HepG2 (cell line): ENCODE measurements at regions not wholly inside any gene's neighbourhood (a gene's known extent, or its start where the extent isn't known, plus 50 kb on each side); places are given as distances from the start of the nearest gene placed in this dataset.
"Not testable (repeated sequence)": the region's sequence is repeated elsewhere in the genome, so short reads cannot be mapped to it uniquely, and the experiment has no call there.

Experiments
- ATAC-seq: fragments of 200-7000 bp; cut with Tn5 transposase; 3 replicates; pipeline ENCODE4 v1.9.1; 2020; ENCODE audit warnings: mild to moderate bottlenecking, moderate library complexity
- BruUV-seq: library from RNA; stranded (reverse); fragments of 400-500 nt; replicated peaks from 2 replicates; lab custom pipeline; 2021; lab: Mats Ljungman, UMichigan
- CTCF ChIA-PET: fragments of 300-600 bp; formaldehyde crosslinking; extraction: SDS; loops from one replicate; lab custom pipeline; 2021; ENCODE audit warnings: low total read pairs, inconsistent platforms, low intra/inter-chr PET ratio; lab: Yijun Ruan, JAX
- POLR2A ChIA-PET: fragments of 350-600 bp; sonication (Branson Sonifier 250); formaldehyde crosslinking; loops from one replicate; lab custom pipeline; 2020; ENCODE audit warnings: antibody characterized with exemption, inconsistent platforms; lab: Yijun Ruan, JAX
- DNase-seq: peaks from one replicate; pipeline ENCODE4 v3.0.0-alpha.2; 2015; ENCODE audit warnings: low spot score
- FAIRE-seq: peaks from 3 replicates; lab custom pipeline; 2011; peaks lifted over from hg19 to GRCh38; lab: Jason Lieb, UNC
- H2AFZ ChIP-seq: one replicate; pipeline ENCODE4 v1.6.1; 2011; ENCODE audit warnings: low read length, inconsistent platforms
- H3K27ac ChIP-seq: fragments of 300-600 bp; 3 replicates; pipeline ENCODE4 v1.8.0; 2011; ENCODE audit warnings: mixed run types, mild to moderate bottlenecking, mixed read lengths, low read length, inconsistent platforms; ENCODE audit not compliant: insufficient read depth; ENCODE audit errors: extremely low read length
- H3K27me3 ChIP-seq, 2 experiments: fragments of 200-600 bp in 1 of 2; 2 replicates in 1 of 2; 3 replicates in 1 of 2; pipeline versions ENCODE4 v1.6.0 to v1.8.0; 2011; ENCODE audit warnings: low read length in 2 of 2, mild to moderate bottlenecking in 2 of 2, moderate library complexity in 2 of 2, inconsistent platforms in 1 of 2; ENCODE audit not compliant: insufficient read depth in 2 of 2, control insufficient read depth in 1 of 2
- H3K36me3 ChIP-seq, 2 experiments: fragments of 200-600 bp in 1 of 2; replicated peaks in 1 of 2; 2 replicates in 1 of 2; 3 replicates in 1 of 2; pipeline versions ENCODE4 v1.5.1 to v1.8.0; 2011; ENCODE audit warnings: low read length in 2 of 2, inconsistent platforms in 1 of 2; ENCODE audit not compliant: insufficient read depth in 2 of 2, control insufficient read depth in 1 of 2
- H3K4me1 ChIP-seq: 2 replicates; pipeline ENCODE4 v1.5.1; 2012; ENCODE audit warnings: low read length, inconsistent platforms; ENCODE audit not compliant: insufficient read depth
- H3K4me2 ChIP-seq: 2 replicates; pipeline ENCODE4 v1.6.0; 2011; ENCODE audit warnings: low read depth, low read length, inconsistent platforms
- H3K4me3 ChIP-seq, 3 experiments: fragments of 200-600 bp in 1 of 3; sonication (generic), shearing (Covaris generic) in 1 of 3; replicated peaks in 1 of 3; 2 replicates each; pipeline ENCODE4 v1.5.1; 2011 to 2016; ENCODE audit warnings: low read length in 3 of 3, inconsistent platforms in 2 of 3, low read depth in 2 of 3, mild to moderate bottlenecking in 2 of 3, control low read depth in 1 of 3, mixed read lengths in 1 of 3; ENCODE audit not compliant: insufficient read depth in 1 of 3
- H3K79me2 ChIP-seq: one replicate; pipeline ENCODE4 v1.6.1; 2011; ENCODE audit warnings: low read length, inconsistent platforms; ENCODE audit not compliant: insufficient read depth
- H3K9ac ChIP-seq: 2 replicates; pipeline ENCODE4 v1.6.0; 2011; ENCODE audit warnings: mild to moderate bottlenecking, low read depth, low read length, inconsistent platforms; ENCODE audit not compliant: insufficient read depth
- H3K9me3 ChIP-seq: 2 replicates; pipeline ENCODE4 v1.5.1; 2012; ENCODE audit warnings: mild to moderate bottlenecking, low read length
- H4K20me1 ChIP-seq: 2 replicates; pipeline ENCODE4 v1.6.0; 2011; ENCODE audit warnings: inconsistent platforms, mild to moderate bottlenecking, low read length, moderate library complexity; ENCODE audit not compliant: insufficient read depth
- EP300 ChIP-seq, 3 experiments: sonication (generic) in 1 of 3; formaldehyde crosslinking in 1 of 3; IDR thresholded peaks; 2 replicates each; pipeline versions ENCODE4 v1.5.1 to v1.6.1; 2011 to 2020; ENCODE audit warnings: low read depth in 2 of 3, low read length in 2 of 3, borderline replicate concordance in 1 of 3, improper control_type of control experiment in 1 of 3, mild to moderate bottlenecking in 1 of 3, missing genetic modification reagents in 1 of 3, moderate library complexity in 1 of 3
- FOXK1 ChIP-seq: sonication (generic); formaldehyde crosslinking; IDR thresholded peaks from 2 replicates; pipeline ENCODE4 v1.4.0; 2020; ENCODE audit warnings: low read depth, missing genetic modification reagents, borderline replicate concordance
- FOXO1 ChIP-seq: sonication (generic); formaldehyde crosslinking; IDR thresholded peaks from 2 replicates; pipeline ENCODE4 v1.4.0; 2020; ENCODE audit warnings: missing genetic modification reagents
- FOXP1 ChIP-seq, 2 experiments: fragments of 450-650 bp in 1 of 2; IDR thresholded peaks; 2 replicates each; pipeline ENCODE4 v1.6.1; 2017 to 2018; ENCODE audit warnings: antibody characterized with exemption in 1 of 2
- HNF4A ChIP-seq: sonication (generic); formaldehyde crosslinking; IDR thresholded peaks from 2 replicates; pipeline ENCODE4 v1.4.0; 2020; ENCODE audit warnings: missing genetic modification reagents
- MED1 ChIP-seq: sonication (generic); formaldehyde crosslinking; IDR thresholded peaks from 2 replicates; pipeline ENCODE4 v1.4.0; 2020; ENCODE audit warnings: missing genetic modification reagents
- NR2C2 ChIP-seq: sonication (generic); formaldehyde crosslinking; IDR thresholded peaks from 2 replicates; pipeline ENCODE4 v1.4.0; 2020; ENCODE audit warnings: missing genetic modification reagents, mild to moderate bottlenecking, moderate library complexity, borderline replicate concordance
- ONECUT2 ChIP-seq: sonication (generic); formaldehyde crosslinking; IDR thresholded peaks from 2 replicates; pipeline ENCODE4 v1.4.0; 2020; ENCODE audit warnings: missing genetic modification reagents
- PAXIP1 ChIP-seq: sonication (generic); formaldehyde crosslinking; conservative IDR thresholded peaks from 2 replicates; pipeline ENCODE4 v1.4.0; 2020; ENCODE audit warnings: mild to moderate bottlenecking, missing genetic modification reagents, moderate library complexity
- PITX1 ChIP-seq: sonication (generic); formaldehyde crosslinking; IDR thresholded peaks from 2 replicates; pipeline ENCODE4 v1.5.1; 2020; ENCODE audit warnings: mild to moderate bottlenecking, missing genetic modification reagents
- SKI ChIP-seq: fragments of 450-650 bp; IDR thresholded peaks from one replicate; pipeline ENCODE4 v1.6.1; 2018; ENCODE audit warnings: mild to moderate bottlenecking; ENCODE audit not compliant: partially characterized antibody
- SKIL ChIP-seq: sonication (generic); formaldehyde crosslinking; IDR thresholded peaks from 2 replicates; pipeline ENCODE4 v1.8.0; 2022; ENCODE audit warnings: missing genetic modification reagents, mild to moderate bottlenecking, moderate library complexity, borderline replicate concordance
- SOX6 ChIP-seq, 2 experiments: fragments of 450-650 bp in 1 of 2; sonication (generic) in 1 of 2; formaldehyde crosslinking in 1 of 2; IDR thresholded peaks; 2 replicates each; pipeline versions ENCODE4 v1.4.0 to v1.6.1; 2017 to 2020; ENCODE audit warnings: antibody characterized with exemption in 1 of 2, mild to moderate bottlenecking in 1 of 2, missing genetic modification reagents in 1 of 2
- SP5 ChIP-seq: IDR thresholded peaks from 2 replicates; pipeline ENCODE4 v1.6.1; 2016; ENCODE audit warnings: low read depth, borderline replicate concordance
- TFAP4 ChIP-seq: sonication (generic); IDR thresholded peaks from 2 replicates; pipeline ENCODE4 v1.6.1; 2016; ENCODE audit warnings: low read depth, borderline replicate concordance
- ZKSCAN8 ChIP-seq: IDR thresholded peaks from 2 replicates; pipeline ENCODE4 v1.6.1; 2016; ENCODE audit warnings: borderline replicate concordance, missing genetic modification reagents, missing compliant biosample characterization
- ZNF292 ChIP-seq: sonication (generic); formaldehyde crosslinking; IDR thresholded peaks from 2 replicates; pipeline ENCODE4 v1.8.1; 2022; ENCODE audit warnings: mild to moderate bottlenecking, low read depth, missing genetic modification reagents, borderline replicate concordance
- WGBS: methylation state at CpG from one replicate; pipeline ENCODE4 v1.1.6; 2017; ENCODE audit warnings: low lambda C conversion rate; 5-methylcytosine and 5-hydroxymethylcytosine counted together
- in situ Hi-C: cut with HindIII; loops from 2 replicates; pipeline ENCODE4 v1.10.0; 2017; ENCODE audit warnings: low pct_unique_long_range_greater_than_20kb; ENCODE audit not compliant: extremely low pct_ligation_motif_present
- intact Hi-C: fragments of 100-400 bp; cut with micrococcal nuclease; formaldehyde crosslinking; loops from one replicate; pipeline ENCODE4 v1.10.0; 2022; ENCODE audit not compliant: unreplicated experiment

GRCh38 chr14:89506891-89507452 is 89.9 kb upstream of the FOXN3 start:
- H4K20me1 ChIP-seq; FAIRE-seq; in situ Hi-C loops; H3K27me3 ChIP-seq; H3K79me2 ChIP-seq; H3K9ac ChIP-seq; CTCF ChIA-PET; BruUV-seq; H3K9me3 ChIP-seq; H3K36me3 ChIP-seq; intact Hi-C loops; POLR2A ChIA-PET; H2AFZ ChIP-seq; TF ChIP-seq SOX6 (IDR thresholded peaks at IDR 0.05); EP300 (CRISPR knock-in tag; IDR thresholded peaks at IDR 0.05; ENCODE audit: borderline replicate concordance): not testable (repeated sequence)
- Histone ChIP-seq H3K4me2 (peak overlapping the region; percentile 38), H3K4me3 (0 out of 6 replicates have a peak overlapping the region, but pooled peaks of 1 of the 3 experiments have one; percentile 0), H3K27ac (peak overlapping the region; percentile 34), H3K4me1 (peaks cover 26% of the 10 kb centered on the region)
- ATAC-seq (peak; percentile 90), DNase-seq (peak; percentile 13)
- WGBS, result 16% methylated on average over 8 of the region's 8 CpGs
- TF ChIP-seq FOXP1 (IDR thresholded peaks at IDR 0.05), result peak; percentile 72; the same call in 1 of the 2 replicates
- TF ChIP-seq FOXP1 (CRISPR knock-in tag; IDR thresholded peaks at IDR 0.05), result peak; percentile 88
- peak; percentile 87 for TF ChIP-seq PITX1 (CRISPR knock-in tag)
- TF ChIP-seq MED1 (CRISPR knock-in tag), result peak; percentile 83
- peak; percentile 71 for TF ChIP-seq ONECUT2 (CRISPR knock-in tag)
- TF ChIP-seq SOX6 (CRISPR knock-in tag; IDR thresholded peaks at IDR 0.05), result peak; percentile 97
- TF ChIP-seq ZKSCAN8 (CRISPR knock-in tag), result 0 out of 2 replicates have a peak, but pooled peaks have one; percentile 42
- TF ChIP-seq ZNF292 (CRISPR knock-in tag), result peak; percentile 51; the same call in 1 of the 2 replicates
- peak; percentile 44; the same call in 1 of the 2 replicates for TF ChIP-seq SP5
- peak; percentile 52 for TF ChIP-seq NR2C2 (CRISPR knock-in tag)
- peak; percentile 36 for TF ChIP-seq SKI
- peak; percentile 70 for TF ChIP-seq TFAP4
- TF ChIP-seq EP300 (IDR thresholded peaks at IDR 0.05; ENCODE audit: low read depth in 2 of 2, low read length in 2 of 2), result peak in 1 of 2 experiments; percentile 61; a peak in 2 of 4 replicates
- TF ChIP-seq FOXK1 (CRISPR knock-in tag), result peak; percentile 81; the same call in 1 of the 2 replicates
- peak; percentile 48; the same call in 1 of the 2 replicates for TF ChIP-seq SKIL (CRISPR knock-in tag)
- peak; percentile 69 for TF ChIP-seq HNF4A
- peak; percentile 78 for TF ChIP-seq PAXIP1 (CRISPR knock-in tag)
- peak; percentile 35; the same call in 1 of the 2 replicates for TF ChIP-seq FOXO1
